ENCODE measurements at regions not wholly inside any gene's neighbourhood (a gene's known extent, or its start where the extent isn't known, plus 50 kb on each side); places are given as distances from the start of the nearest gene placed in this dataset.

DNA sequence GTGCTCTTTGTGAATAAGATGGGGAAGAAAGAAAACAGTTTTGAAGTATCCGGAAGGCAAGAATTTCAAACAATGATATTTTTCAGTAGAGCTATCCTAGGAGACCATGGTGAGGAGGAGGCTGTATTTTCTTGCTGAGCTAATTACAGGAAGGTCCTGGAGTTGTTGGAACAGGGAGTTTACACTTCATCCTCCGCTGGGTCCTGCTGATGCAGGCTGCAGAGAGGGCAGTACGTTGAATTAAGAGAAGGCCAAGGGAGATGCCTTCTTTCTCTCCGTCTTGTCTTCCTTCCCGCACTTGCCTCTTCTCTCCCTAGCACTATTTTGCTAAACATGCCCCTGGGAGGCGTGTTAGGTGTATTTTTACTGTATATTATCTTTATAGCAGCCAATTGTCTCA, 60.0 kb upstream of the EDAR start:
- H3K79me2 ChIP-seq (ENCODE audit: control insufficient read depth in 1 of 2, insufficient read depth in 2 of 2, low read length in 2 of 2): no peaks in the 10 kb centered on the region
- H3K36me3 ChIP-seq (ENCODE audit: control insufficient read depth in 2 of 4, insufficient read depth in 4 of 4, low read length in 3 of 4): no peaks in the 10 kb centered on the region
- no peak overlapping the region for H4K8ac ChIP-seq (ENCODE audit: extremely low read depth, insufficient read depth, low read length)
- H4K5ac ChIP-seq (ENCODE audit: insufficient read length, low read depth, low read length): no peak overlapping the region
- 81% methylated on average over 6 of the region's 6 CpGs; no CpG with 5 or more reads in 1 of the 2 experiments for WGBS, 2 experiments (ENCODE audit: extremely low coverage in 1 of 2, insufficient coverage in 1 of 2, insufficient read length in 1 of 2, insufficient replicate concordance in 2 of 2, low coverage in 1 of 2, low lambda C conversion rate in 2 of 2, missing lambda C conversion rate in 1 of 2)
- H4K20me1 ChIP-seq (replicated peaks in 1 of 2; ENCODE audit: control insufficient read depth in 1 of 2, insufficient read depth in 2 of 2, low read length in 2 of 2): no peaks in the 10 kb centered on the region
- TF ChIP-seq TCF12 (IDR thresholded peaks at IDR 0.05; ENCODE audit: low read depth, low read length): no peak
- TF ChIP-seq EGR1 (IDR thresholded peaks at IDR 0.05; ENCODE audit: borderline replicate concordance, low read depth, low read length): no peak
- no peak for TF ChIP-seq JUN (IDR thresholded peaks at IDR 0.05; ENCODE audit: low read depth, low read length)
- TF ChIP-seq, protein P1, sequence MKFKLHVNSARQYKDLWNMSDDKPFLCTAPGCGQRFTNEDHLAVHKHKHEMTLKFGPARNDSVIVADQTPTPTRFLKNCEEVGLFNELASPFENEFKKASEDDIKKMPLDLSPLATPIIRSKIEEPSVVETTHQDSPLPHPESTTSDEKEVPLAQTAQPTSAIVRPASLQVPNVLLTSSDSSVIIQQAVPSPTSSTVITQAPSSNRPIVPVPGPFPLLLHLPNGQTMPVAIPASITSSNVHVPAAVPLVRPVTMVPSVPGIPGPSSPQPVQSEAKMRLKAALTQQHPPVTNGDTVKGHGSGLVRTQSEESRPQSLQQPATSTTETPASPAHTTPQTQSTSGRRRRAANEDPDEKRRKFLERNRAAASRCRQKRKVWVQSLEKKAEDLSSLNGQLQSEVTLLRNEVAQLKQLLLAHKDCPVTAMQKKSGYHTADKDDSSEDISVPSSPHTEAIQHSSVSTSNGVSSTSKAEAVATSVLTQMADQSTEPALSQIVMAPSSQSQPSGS (IDR thresholded peaks at IDR 0.05; ENCODE audit: low read length): no peak
- no peak for TF ChIP-seq TAF1 (IDR thresholded peaks at IDR 0.05; ENCODE audit: low read depth, low read length)
- TF ChIP-seq RBBP5 (IDR thresholded peaks at IDR 0.05; ENCODE audit: borderline replicate concordance, low read depth, low read length): no peak
- TF ChIP-seq HDAC6 (IDR thresholded peaks at IDR 0.05; ENCODE audit: low read depth, low read length): no peak
- TF ChIP-seq CBX5 (IDR thresholded peaks at IDR 0.05; ENCODE audit: low read depth, low read length): no peak
- no peak for TF ChIP-seq SP2 (IDR thresholded peaks at IDR 0.05; ENCODE audit: low read length)
- no peak for TF ChIP-seq TEAD4 (IDR thresholded peaks at IDR 0.05; ENCODE audit: low read depth, low read length)
- TF ChIP-seq NANOG (IDR thresholded peaks at IDR 0.05; ENCODE audit: insufficient read depth, low read depth, low read length, poor library complexity, severe bottlenecking): no peak
- no peak for TF ChIP-seq SIX5 (IDR thresholded peaks at IDR 0.05; ENCODE audit: low read depth, low read length)
- TF ChIP-seq MAFK (IDR thresholded peaks at IDR 0.05; ENCODE audit: low read depth, low read length): no peak
- no peak for TF ChIP-seq NRF1 (IDR thresholded peaks at IDR 0.05; ENCODE audit: low read depth, low read length)
- no peak overlapping the region for H4K91ac ChIP-seq (replicated peaks; ENCODE audit: insufficient read length, low read length)
- H2BK15ac ChIP-seq (ENCODE audit: low read length): no peak overlapping the region
- peak overlapping the region; percentile 15; the same call in 1 of the 2 replicates for H2AFZ ChIP-seq (ENCODE audit: low read length)
- no peak overlapping the region for H3K4me3 ChIP-seq (ENCODE audit: extremely low read depth in 1 of 4, insufficient read depth in 2 of 4, low read depth in 3 of 4, low read length in 4 of 4)
- no peak overlapping the region for H2BK12ac ChIP-seq (ENCODE audit: low read depth, low read length)
- no peaks in the 10 kb centered on the region; a peak in 1 of 7 replicates for H3K27me3 ChIP-seq (replicated peaks in 1 of 4; ENCODE audit: control insufficient read depth in 3 of 4, extremely low read depth in 1 of 4, insufficient read depth in 3 of 4, low read length in 3 of 4)
- no peak overlapping the region for H3K14ac ChIP-seq (ENCODE audit: insufficient read length)
- H3K23ac ChIP-seq (ENCODE audit: insufficient read length): no peak overlapping the region
- H3K4me1 ChIP-seq (replicated peaks in 1 of 4; ENCODE audit: control insufficient read depth in 3 of 4, insufficient read depth in 4 of 4, low read length in 3 of 4): no peaks in the 10 kb centered on the region; a peak in 1 of 7 replicates
- H3K18ac ChIP-seq (ENCODE audit: extremely low read depth, low read length): no peak overlapping the region
- no peak overlapping the region for H2BK20ac ChIP-seq (ENCODE audit: low read length)
- no peak for FAIRE-seq
- ChIA-PET POLR2A (ENCODE audit: partially characterized antibody) (no interaction called here), CTCF (ENCODE audit: partially characterized antibody) (interaction anchor here (0.7 to 1.8 kb wide), 3 partner anchors 39 to 372 kb away, joined by 3 to 4 read pairs (median 3); no protein-coding TSS in a partner anchor)
- H3K4me2 ChIP-seq (ENCODE audit: insufficient read depth in 1 of 2, low read depth in 2 of 2, low read length in 2 of 2): no peak overlapping the region
- H2BK5ac ChIP-seq (ENCODE audit: low read depth, low read length): no peak overlapping the region
- no peak overlapping the region for H3K9ac ChIP-seq (replicated peaks in 1 of 4; ENCODE audit: extremely low read depth in 1 of 4, low read depth in 3 of 4, low read length in 3 of 4)
- no peak overlapping the region for H3K27ac ChIP-seq (ENCODE audit: low read depth, low read length)
- no peak overlapping the region for H3K56ac ChIP-seq (replicated peaks; ENCODE audit: insufficient read length, low read depth, low read length)
- H2BK120ac ChIP-seq (replicated peaks; ENCODE audit: low read depth, low read length): no peak overlapping the region
- no peak overlapping the region for H2AK5ac ChIP-seq (ENCODE audit: low read depth, low read length)
- H3K23me2 ChIP-seq (ENCODE audit: low read depth, low read length): no peaks in the 10 kb centered on the region
- no peaks in the 10 kb centered on the region for H3K79me1 ChIP-seq (ENCODE audit: low read depth, low read length)
- DNase-seq (ENCODE audit: low read depth in 1 of 2, low spot score in 2 of 2): no peak
- no peaks in the 10 kb centered on the region for H3K9me3 ChIP-seq (ENCODE audit: insufficient read depth in 2 of 2, low read depth in 1 of 2, low read length in 1 of 2)
- H3K4ac ChIP-seq (replicated peaks; ENCODE audit: insufficient read length, low read depth, low read length): no peak overlapping the region

Data from H1 (cell line).